ENCODE measurements at regions not wholly inside any gene's neighbourhood (a gene's known extent, or its start where the extent isn't known, plus 50 kb on each side); places are given as distances from the start of the nearest gene placed in this dataset.

- Mint-ChIP-seq H3K27ac (no peak overlapping the region), H3K4me1 (peaks cover 10% of the 10 kb centered on the region), H3K36me3 (no peaks in the 10 kb centered on the region), H3K27me3 (ENCODE audit: low read depth) (peaks cover 24% of the 10 kb centered on the region), H3K9me3 (no peaks in the 10 kb centered on the region), H3K4me3 (no peak overlapping the region)
- no peak for DNase-seq (ENCODE audit: low spot score in 2 of 2, unreplicated experiment in 2 of 2)
- TF ChIP-seq CTCF (IDR thresholded peaks at IDR 0.05; ENCODE audit: unreplicated experiment) = no peak
Observed at GRCh38 chr3:181630853-181631252, 80.9 kb upstream of the SOX2 start.

- Mint-ChIP-seq H3K4me3 (no peak overlapping the region), H3K36me3 (no peaks in the 10 kb centered on the region), H3K27me3 (ENCODE audit: low read depth) (peaks cover 30% of the 10 kb centered on the region), H3K9me3 (no peaks in the 10 kb centered on the region), H3K4me1 (peaks cover 11% of the 10 kb centered on the region), H3K27ac (no peak overlapping the region)
- no peak for TF ChIP-seq CTCF (IDR thresholded peaks at IDR 0.05; ENCODE audit: unreplicated experiment)
- DNase-seq (ENCODE audit: low spot score in 2 of 2, unreplicated experiment in 2 of 2) = no peak
Observed at GRCh38 chr3:181629711-181630110, 82.0 kb upstream of the SOX2 start.

- Mint-ChIP-seq H3K4me1 (peaks cover 18% of the 10 kb centered on the region), H3K27me3 (ENCODE audit: low read depth) (peaks cover 31% of the 10 kb centered on the region), H3K9me3 (no peaks in the 10 kb centered on the region), H3K4me3 (no peak overlapping the region), H3K27ac (no peak overlapping the region), H3K36me3 (no peaks in the 10 kb centered on the region)
- no peak for DNase-seq (ENCODE audit: low spot score in 2 of 2, unreplicated experiment in 2 of 2)
- no peak for TF ChIP-seq CTCF (IDR thresholded peaks at IDR 0.05; ENCODE audit: unreplicated experiment)
Observed at GRCh38 chr3:181629029-181629428, 82.7 kb upstream of the SOX2 start.

GRCh38 chr3:181628384-181628783 lies 83.3 kb upstream of the SOX2 start:
- no peaks in the 10 kb centered on the region for H3K36me3 Mint-ChIP-seq
- no peak overlapping the region for H3K27ac Mint-ChIP-seq
- no peak overlapping the region for H3K4me3 Mint-ChIP-seq
- no peaks in the 10 kb centered on the region for H3K9me3 Mint-ChIP-seq
- peaks cover 22% of the 10 kb centered on the region for H3K4me1 Mint-ChIP-seq
- no peak for TF ChIP-seq CTCF (IDR thresholded peaks at IDR 0.05; ENCODE audit: unreplicated experiment)
- peaks cover 32% of the 10 kb centered on the region for H3K27me3 Mint-ChIP-seq (ENCODE audit: low read depth)
- no peak for DNase-seq (ENCODE audit: low spot score in 2 of 2, unreplicated experiment in 2 of 2)

- TF ChIP-seq CTCF (IDR thresholded peaks at IDR 0.05; ENCODE audit: unreplicated experiment) = no peak
- H3K27me3 Mint-ChIP-seq (ENCODE audit: low read depth) = peaks cover 36% of the 10 kb centered on the region
- H3K9me3 Mint-ChIP-seq = no peaks in the 10 kb centered on the region
- no peak overlapping the region for H3K4me3 Mint-ChIP-seq
- no peaks in the 10 kb centered on the region for H3K36me3 Mint-ChIP-seq
- DNase-seq (ENCODE audit: low spot score in 2 of 2, unreplicated experiment in 2 of 2) = no peak
- no peak overlapping the region for H3K27ac Mint-ChIP-seq
- H3K4me1 Mint-ChIP-seq = peaks cover 22% of the 10 kb centered on the region
Observed at GRCh38 chr3:181626036-181626435, 85.7 kb upstream of the SOX2 start.
